ENCODE measurements at regions not wholly inside any gene's neighbourhood (a gene's known extent, or its start where the extent isn't known, plus 50 kb on each side); places are given as distances from the start of the nearest gene placed in this dataset.

DNA sequence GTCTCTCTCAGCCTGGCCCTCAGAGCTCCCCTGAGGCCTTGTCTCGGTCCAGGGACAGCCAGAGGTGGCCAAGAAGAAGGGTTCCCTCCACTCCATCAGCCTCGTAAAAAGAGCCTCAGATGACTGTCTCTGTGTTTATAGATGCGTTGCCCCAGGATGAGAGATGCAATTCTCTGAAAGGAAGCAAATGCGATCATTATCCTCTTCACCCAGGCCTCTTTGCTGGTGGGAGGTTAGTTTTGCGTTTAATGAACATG is 90.4 kb downstream of the YTHDF1 start:
- Histone ChIP-seq H3K27ac (no peak overlapping the region), H3K36me3 (no peaks in the 10 kb centered on the region), H3K4me3 (no peak overlapping the region), H3K4me1 (no peaks in the 10 kb centered on the region), H3K9me3 (no peaks in the 10 kb centered on the region), H3K27me3 (peaks cover 31% of the 10 kb centered on the region)
- TF ChIP-seq POLR2AphosphoS5 (IDR thresholded peaks at IDR 0.05) (no peak), POLR2A (IDR thresholded peaks at IDR 0.05) (no peak), EP300 (IDR thresholded peaks at IDR 0.05; ENCODE audit: low read depth) (no peak)
- TF ChIP-seq, protein P1, sequence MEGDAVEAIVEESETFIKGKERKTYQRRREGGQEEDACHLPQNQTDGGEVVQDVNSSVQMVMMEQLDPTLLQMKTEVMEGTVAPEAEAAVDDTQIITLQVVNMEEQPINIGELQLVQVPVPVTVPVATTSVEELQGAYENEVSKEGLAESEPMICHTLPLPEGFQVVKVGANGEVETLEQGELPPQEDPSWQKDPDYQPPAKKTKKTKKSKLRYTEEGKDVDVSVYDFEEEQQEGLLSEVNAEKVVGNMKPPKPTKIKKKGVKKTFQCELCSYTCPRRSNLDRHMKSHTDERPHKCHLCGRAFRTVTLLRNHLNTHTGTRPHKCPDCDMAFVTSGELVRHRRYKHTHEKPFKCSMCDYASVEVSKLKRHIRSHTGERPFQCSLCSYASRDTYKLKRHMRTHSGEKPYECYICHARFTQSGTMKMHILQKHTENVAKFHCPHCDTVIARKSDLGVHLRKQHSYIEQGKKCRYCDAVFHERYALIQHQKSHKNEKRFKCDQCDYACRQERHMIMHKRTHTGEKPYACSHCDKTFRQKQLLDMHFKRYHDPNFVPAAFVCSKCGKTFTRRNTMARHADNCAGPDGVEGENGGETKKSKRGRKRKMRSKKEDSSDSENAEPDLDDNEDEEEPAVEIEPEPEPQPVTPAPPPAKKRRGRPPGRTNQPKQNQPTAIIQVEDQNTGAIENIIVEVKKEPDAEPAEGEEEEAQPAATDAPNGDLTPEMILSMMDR (IDR thresholded peaks at IDR 0.05) = no peak
- intact Hi-C loops (cut with DNase I; ENCODE audit: low total_unique reads) = no loop called here
- WGBS, 2 donors (ENCODE audit: low coverage in 1 of 2) = 36% methylated on average over 5 of the region's 5 CpGs; no CpG with 5 or more reads in 1 of the 2 donors
- in situ Hi-C loops (cut with MboI; ENCODE audit: low pct_ligation_motif_present in 1 of 4, low pct_unique_long_range_greater_than_20kb in 1 of 4, low sequenced_read_pairs in 3 of 4) = no loop called here
- DNase-seq = no peak

- H3K9me3 ChIP-seq = no peaks in the 10 kb centered on the region
- intact Hi-C loops (cut with DNase I; ENCODE audit: low total_unique reads) (no loop called here), in situ Hi-C loops (cut with MboI; ENCODE audit: low pct_ligation_motif_present in 1 of 4, low pct_unique_long_range_greater_than_20kb in 1 of 4, low sequenced_read_pairs in 3 of 4) (no loop called here)
- peaks cover 26% of the 10 kb centered on the region for H3K27me3 ChIP-seq
- 69 to 85% methylated on average over 12 to 23 of the region's 23 CpGs for WGBS, 2 donors (ENCODE audit: low coverage in 1 of 2)
- no peak overlapping the region for H3K27ac ChIP-seq
- DNase-seq = no peak
- TF ChIP-seq, protein P1 (IDR thresholded peaks at IDR 0.05) = no peak
- no peak for TF ChIP-seq POLR2A (IDR thresholded peaks at IDR 0.05)
- no peak for TF ChIP-seq POLR2AphosphoS5 (IDR thresholded peaks at IDR 0.05)
- no peak for TF ChIP-seq EP300 (IDR thresholded peaks at IDR 0.05; ENCODE audit: low read depth)
- no peaks in the 10 kb centered on the region for H3K36me3 ChIP-seq
- no peak overlapping the region for H3K4me3 ChIP-seq
- H3K4me1 ChIP-seq = no peaks in the 10 kb centered on the region
These were observed 91.0 kb downstream of the YTHDF1 start for GRCh38 chr20:63124782-63125580.

- peaks cover 26% of the 10 kb centered on the region for H3K27me3 ChIP-seq
- in situ Hi-C loops (cut with MboI; ENCODE audit: low pct_ligation_motif_present in 1 of 4, low pct_unique_long_range_greater_than_20kb in 1 of 4, low sequenced_read_pairs in 3 of 4) = no loop called here
- H3K36me3 ChIP-seq = no peaks in the 10 kb centered on the region
- H3K9me3 ChIP-seq = no peaks in the 10 kb centered on the region
- no peak for DNase-seq
- no peak overlapping the region for H3K4me3 ChIP-seq
- intact Hi-C loops (cut with DNase I; ENCODE audit: low total_unique reads) = no loop called here
- TF ChIP-seq, protein P1 (IDR thresholded peaks at IDR 0.05) = no peak
- no peak for TF ChIP-seq POLR2A (IDR thresholded peaks at IDR 0.05)
- no peak for TF ChIP-seq POLR2AphosphoS5 (IDR thresholded peaks at IDR 0.05)
- no peak overlapping the region for H3K27ac ChIP-seq
- 60 to 73% methylated on average over 2 to 19 of the region's 19 CpGs for WGBS, 2 donors (ENCODE audit: low coverage in 1 of 2)
- H3K4me1 ChIP-seq = no peaks in the 10 kb centered on the region
These were observed 91.7 kb downstream of the YTHDF1 start for GRCh38 chr20:63124092-63124781.

GRCh38 chr20:63123331-63123741 is 92.6 kb downstream of the YTHDF1 start:
- Histone ChIP-seq H3K9me3 (no peaks in the 10 kb centered on the region), H3K36me3 (no peaks in the 10 kb centered on the region), H3K27me3 (peaks cover 24% of the 10 kb centered on the region), H3K27ac (no peak overlapping the region), H3K4me3 (no peak overlapping the region), H3K4me1 (no peaks in the 10 kb centered on the region)
- intact Hi-C loops (cut with DNase I; ENCODE audit: low total_unique reads) = no loop called here
- DNase-seq = peak; percentile 2
- 73 to 79% methylated on average over 3 to 21 of the region's 21 CpGs for WGBS, 2 donors (ENCODE audit: low coverage in 1 of 2)
- in situ Hi-C loops (cut with MboI; ENCODE audit: low pct_ligation_motif_present in 1 of 4, low pct_unique_long_range_greater_than_20kb in 1 of 4, low sequenced_read_pairs in 3 of 4) = no loop called here
- TF ChIP-seq, protein P1 (IDR thresholded peaks at IDR 0.05) = no peak
- TF ChIP-seq POLR2AphosphoS5 (IDR thresholded peaks at IDR 0.05) (no peak), POLR2A (IDR thresholded peaks at IDR 0.05) (no peak), EP300 (IDR thresholded peaks at IDR 0.05; ENCODE audit: low read depth) (no peak)
